HG03039 (cell line): ENCODE measurements at regions not wholly inside any gene's neighbourhood (a gene's known extent, or its start where the extent isn't known, plus 50 kb on each side); places are given as distances from the start of the nearest gene placed in this dataset.

Source experiments
- ATAC-seq: cut with Tn5 transposase; IDR thresholded peaks from one replicate; pipeline ENCODE4 v1.9.1; 2021; ENCODE audit warnings: mild to moderate bottlenecking, moderate library complexity; ENCODE audit not compliant: unreplicated experiment

- ATAC-seq = no peak
These were observed 89.2 kb upstream of the PRSS58 start for GRCh38 chr7:142347091-142347490.

GRCh38 chr7:142345811-142346210 is 88.0 kb upstream of the PRSS58 start:
- ATAC-seq = no peak

DNA sequence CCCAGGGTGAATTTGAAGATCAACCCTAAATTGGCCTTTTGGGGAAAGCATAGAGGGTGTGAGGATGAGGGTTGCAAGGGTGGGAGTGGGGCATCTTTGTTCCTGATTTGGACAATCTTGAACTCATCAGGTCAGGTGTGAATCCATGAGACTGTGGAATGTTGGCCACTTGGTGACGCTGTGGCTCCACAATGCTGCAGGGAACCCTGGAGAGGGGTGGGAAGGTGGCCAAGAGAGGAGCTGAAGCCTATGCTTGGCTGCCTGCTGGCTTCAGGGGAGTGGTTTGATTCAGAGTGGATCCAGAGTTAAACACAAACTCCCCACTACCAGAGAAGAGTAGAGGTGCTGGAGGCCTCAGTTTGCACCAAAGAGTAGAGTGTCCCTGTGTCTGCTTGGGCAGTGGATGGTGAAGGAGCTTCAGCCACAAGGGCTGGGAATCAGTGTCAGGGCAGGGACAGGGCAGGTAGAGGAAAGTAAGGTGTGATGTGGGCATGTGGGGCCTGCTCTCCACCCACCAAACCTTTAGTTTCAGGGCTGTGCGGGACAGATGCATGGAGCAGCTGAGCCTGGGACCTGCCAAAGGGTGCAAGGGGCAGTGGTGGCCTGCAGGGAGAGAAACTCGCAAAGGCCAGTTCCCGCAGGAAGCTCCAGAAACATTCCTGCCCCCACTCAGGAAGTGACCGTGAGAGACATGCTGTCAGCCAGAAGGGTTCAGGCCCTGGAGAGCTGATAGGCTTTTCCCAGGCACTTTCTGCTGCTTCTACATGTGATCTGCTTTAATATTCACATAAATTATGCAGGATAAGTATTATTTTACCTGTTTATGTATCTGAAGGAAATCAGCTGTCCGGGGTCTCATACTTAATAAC is 81.0 kb upstream of the PRSS58 start:
- ATAC-seq = no peak

DNA sequence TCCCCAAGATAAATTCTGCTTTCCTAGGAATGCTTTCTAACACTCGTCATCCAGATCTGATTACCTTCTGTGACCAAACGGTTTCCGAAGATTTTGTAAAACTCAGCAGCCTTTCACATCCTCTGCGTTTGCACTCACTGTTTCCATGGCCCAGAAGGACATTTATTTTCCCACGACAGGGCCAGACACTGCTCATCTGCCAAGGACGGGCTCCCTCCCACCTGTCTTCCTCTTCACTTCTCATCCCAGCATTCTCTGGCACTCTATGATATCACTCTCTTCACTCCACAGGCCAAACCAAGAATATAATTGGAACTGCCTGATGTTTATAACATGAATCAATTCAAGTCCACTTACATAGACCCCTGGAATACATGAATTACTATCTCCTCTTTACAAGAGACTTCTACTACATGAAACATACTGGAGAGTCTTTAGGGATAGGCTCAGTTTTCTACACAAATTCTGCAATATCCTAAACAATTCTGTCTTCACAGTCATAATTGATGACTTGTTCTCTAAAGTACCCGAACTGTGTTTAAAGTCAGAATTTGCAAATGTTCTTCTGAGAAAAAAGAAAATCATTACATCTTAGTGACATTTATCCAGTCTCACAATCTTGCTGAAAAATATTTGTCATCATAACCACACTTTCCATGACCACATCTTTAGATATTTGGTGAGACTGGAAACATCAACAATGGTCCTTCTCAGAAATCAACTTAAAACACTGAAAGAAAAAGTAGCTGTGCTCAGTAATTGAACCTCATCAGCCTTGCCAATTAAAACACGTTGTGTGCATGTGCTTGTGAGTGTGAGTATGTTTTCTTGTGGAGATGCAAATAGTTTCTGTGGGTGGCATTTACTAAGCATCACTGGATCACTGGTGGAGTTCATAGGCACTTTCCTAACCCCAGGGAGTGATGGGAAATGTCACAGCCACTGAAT is 79.5 kb upstream of the PRSS58 start:
- no peak for ATAC-seq

GRCh38 chr7:142334806-142335205 is 76.9 kb upstream of the PRSS58 start:
- ATAC-seq = no peak

GRCh38 chr7:142334236-142334635 is 76.4 kb upstream of the PRSS58 start:
- no peak for ATAC-seq

DNA sequence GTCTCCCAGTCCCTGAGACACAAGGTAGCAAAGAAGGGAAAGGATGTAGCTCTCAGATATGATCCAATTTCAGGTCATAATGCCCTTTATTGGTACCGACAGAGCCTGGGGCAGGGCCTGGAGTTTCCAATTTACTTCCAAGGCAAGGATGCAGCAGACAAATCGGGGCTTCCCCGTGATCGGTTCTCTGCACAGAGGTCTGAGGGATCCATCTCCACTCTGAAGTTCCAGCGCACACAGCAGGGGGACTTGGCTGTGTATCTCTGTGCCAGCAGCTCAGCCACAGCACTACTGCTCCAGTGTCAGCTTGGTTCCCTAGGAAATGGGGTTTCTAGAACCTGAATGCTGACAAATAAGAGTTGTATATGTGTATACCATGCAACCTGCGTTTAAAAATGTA is 74.6 kb upstream of the PRSS58 start:
- no peak for ATAC-seq

- no peak for ATAC-seq
These were observed 74.1 kb upstream of the PRSS58 start for GRCh38 chr7:142331941-142332340.

- ATAC-seq = no peak
These were observed 71.4 kb upstream of the PRSS58 start for GRCh38 chr7:142329062-142329790.

GRCh38 chr7:142328551-142328950 is 70.7 kb upstream of the PRSS58 start:
- ATAC-seq = no peak

- no peak for ATAC-seq
These were observed 70.0 kb upstream of the PRSS58 start for GRCh38 chr7:142327628-142328405.

DNA sequence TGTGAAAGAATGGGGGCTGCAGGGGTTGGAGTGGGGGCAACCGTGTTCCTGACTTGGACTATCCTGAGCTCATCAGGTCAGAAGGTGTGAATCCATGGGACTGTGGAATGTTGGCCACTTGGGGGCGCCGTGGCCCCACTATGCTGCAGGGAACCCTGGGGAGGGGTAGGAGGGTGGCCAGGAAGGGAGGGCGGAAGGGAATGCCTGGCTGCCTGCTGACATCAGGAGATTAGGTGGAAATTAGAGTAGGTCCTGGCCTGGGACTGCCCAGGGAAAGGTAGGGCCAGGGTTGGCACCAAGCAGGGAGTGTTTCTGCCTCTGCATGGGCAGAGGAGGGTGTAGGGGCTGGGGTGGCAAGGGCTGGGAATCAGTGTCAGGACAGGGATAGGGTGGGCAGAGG is 65.8 kb upstream of the PRSS58 start:
- ATAC-seq = no peak

DNA sequence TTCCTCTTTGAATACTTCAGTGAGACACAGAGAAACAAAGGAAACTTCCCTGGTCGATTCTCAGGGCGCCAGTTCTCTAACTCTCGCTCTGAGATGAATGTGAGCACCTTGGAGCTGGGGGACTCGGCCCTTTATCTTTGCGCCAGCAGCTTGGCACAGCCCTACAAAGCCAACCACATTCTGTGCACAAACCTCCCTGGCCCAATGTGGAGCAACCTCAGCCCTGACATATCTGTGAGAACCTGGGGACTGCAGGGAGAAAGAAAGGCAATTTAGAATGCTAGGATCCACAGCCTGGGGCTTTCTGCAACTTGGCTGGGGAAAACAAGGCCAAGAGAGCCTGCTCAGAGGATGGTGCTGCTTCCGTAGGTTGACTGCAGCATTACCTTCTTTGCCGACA is 63.5 kb upstream of the PRSS58 start:
- ATAC-seq = no peak

GRCh38 chr7:142320883-142321282 is 63.0 kb upstream of the PRSS58 start:
- ATAC-seq = no peak

DNA sequence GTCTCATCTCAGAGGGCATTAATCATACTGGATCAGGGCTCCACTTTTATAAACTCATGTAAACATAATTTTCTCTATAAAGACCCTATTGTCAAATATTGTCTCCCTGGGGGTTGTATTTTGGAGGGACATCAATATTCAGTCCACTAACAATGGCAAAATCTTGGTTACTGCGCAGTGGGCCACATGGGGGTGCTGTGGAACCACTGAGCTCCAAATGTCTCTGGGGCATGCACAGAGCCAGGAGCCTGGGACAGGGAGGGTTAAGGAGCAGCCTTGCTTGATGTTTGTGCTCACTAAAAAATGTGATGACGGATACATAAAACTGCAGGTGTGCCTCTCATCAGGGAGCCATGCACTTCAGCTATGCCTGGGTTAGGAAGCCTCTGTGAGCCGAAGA is 62.1 kb upstream of the PRSS58 start:
- ATAC-seq = no peak

DNA sequence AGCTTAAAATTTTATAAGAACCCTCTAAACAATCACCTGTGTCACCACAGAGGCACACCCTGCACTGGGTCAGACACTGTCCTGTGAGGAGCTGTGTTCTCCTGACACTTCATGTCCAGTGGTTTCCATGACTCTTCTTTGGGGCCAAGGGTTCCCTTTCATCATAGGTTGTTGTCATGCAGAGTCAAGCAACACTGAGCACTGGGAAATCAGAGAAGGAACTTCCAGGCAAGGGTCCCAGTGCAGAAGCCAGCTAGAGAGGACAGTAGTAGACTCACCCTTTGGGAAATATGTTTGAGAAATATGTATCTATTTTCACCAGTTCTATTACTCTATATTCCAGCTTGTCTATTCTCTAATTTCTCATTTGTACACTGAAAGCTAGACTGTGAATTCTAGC is 56.4 kb upstream of the PRSS58 start:
- ATAC-seq = no peak

GRCh38 chr7:142313528-142313927 is 55.7 kb upstream of the PRSS58 start:
- no peak for ATAC-seq

DNA sequence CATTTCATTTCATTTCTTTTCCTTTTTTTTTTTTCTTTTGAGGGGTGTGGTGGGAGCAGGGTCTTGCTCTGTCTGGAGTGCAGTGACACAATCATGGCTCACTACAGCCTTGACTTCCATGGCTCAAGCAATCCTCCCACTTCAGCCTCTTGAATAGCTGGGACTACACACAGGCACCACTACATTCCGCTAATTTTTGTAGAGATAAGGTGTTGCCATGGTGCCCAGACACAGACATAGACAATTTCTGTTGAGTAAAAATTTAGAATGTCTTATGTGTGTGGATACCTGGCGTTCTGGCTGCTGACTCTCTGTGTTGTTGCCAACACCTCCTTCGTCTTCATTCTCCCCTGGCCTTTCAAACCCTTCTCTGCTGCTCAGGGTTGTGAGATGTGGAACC is 54.0 kb upstream of the PRSS58 start:
- ATAC-seq = no peak

GRCh38 chr7:142308918-142309317 is 51.1 kb upstream of the PRSS58 start:
- no peak for ATAC-seq

- no peak for ATAC-seq
These were observed 50.5 kb upstream of the PRSS58 start for GRCh38 chr7:142308326-142308725.
